ENCODE measurements at regions not wholly inside any gene's neighbourhood (a gene's known extent, or its start where the extent isn't known, plus 50 kb on each side); places are given as distances from the start of the nearest gene placed in this dataset.
A peak's percentile ranks its signal among the peaks of the same experiment; 100 is the strongest.

DNA sequence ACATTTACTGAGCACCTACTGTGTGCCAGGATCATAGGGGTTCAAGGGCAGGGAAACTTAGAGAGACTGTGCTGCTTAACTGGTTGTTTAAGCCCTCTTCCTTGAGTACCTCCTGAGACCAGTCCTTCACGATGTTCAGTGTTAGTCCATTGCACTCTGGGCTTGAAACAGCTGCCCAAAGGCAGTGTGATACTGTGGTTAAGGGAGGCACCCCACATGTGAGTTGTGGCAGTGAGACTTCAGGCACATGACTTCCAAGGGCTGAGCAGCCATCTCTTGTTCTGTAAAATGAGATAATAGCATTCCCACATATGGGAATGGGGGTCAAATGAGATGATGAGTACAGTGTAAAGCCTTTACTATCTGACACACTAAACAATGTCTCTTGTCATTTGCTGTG lies 75.1 kb downstream of the LINGO1 start:
- DNase-seq, result no peak

DNA sequence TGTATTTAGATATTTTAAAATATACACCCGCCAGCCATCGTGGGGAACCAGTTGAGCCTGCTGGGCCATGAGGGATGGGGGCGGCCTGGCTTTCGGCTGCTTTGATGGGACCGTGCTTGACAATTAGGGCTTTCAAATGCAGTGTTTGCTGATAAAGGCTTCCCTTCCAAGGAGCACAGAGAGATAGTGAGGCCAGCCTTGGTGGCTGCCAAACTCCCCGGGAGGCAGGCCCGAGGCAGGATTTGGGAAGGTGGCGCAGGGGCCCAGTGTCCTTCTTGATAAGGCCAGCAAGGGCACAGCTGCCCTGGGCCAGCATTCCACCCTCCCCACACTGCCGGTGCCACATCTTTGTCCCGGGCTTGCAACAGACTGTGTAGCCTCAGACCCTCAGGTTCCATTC lies 75.6 kb downstream of the LINGO1 start:
- DNase-seq, result no peak

DNA sequence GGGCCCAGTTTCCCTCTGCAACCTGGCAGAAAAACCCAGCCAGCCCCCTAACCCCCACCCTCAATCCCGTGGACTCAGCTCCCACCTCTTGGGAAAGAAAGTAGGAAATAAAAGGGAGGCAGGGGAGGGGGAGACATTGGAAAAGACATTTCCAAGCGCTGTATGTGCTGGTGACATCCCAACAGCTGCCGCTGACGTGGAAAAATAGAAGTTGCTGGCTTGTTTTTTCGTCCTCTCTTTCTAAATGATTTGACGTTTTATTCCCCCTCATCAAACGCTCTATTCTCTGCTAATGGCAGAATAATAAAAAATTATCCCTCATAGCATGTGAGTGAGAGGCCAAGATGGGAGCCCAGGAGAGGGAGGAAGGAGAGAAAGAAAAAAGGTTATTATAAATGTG lies 76.1 kb downstream of the LINGO1 start:
- no peak for DNase-seq

- DNase-seq, result no peak
Observed at GRCh38 chr15:77555232-77555631, 77.5 kb downstream of the LINGO1 start.

GRCh38 chr15:77554306-77555080 lies 78.2 kb downstream of the LINGO1 start:
- no peak for DNase-seq

GRCh38 chr15:77553695-77554094 lies 79.0 kb downstream of the LINGO1 start:
- no peak for DNase-seq

GRCh38 chr15:77553257-77553656 lies 79.5 kb downstream of the LINGO1 start:
- no peak for DNase-seq

GRCh38 chr15:77552066-77552465 lies 80.6 kb downstream of the LINGO1 start:
- no peak for DNase-seq

DNA sequence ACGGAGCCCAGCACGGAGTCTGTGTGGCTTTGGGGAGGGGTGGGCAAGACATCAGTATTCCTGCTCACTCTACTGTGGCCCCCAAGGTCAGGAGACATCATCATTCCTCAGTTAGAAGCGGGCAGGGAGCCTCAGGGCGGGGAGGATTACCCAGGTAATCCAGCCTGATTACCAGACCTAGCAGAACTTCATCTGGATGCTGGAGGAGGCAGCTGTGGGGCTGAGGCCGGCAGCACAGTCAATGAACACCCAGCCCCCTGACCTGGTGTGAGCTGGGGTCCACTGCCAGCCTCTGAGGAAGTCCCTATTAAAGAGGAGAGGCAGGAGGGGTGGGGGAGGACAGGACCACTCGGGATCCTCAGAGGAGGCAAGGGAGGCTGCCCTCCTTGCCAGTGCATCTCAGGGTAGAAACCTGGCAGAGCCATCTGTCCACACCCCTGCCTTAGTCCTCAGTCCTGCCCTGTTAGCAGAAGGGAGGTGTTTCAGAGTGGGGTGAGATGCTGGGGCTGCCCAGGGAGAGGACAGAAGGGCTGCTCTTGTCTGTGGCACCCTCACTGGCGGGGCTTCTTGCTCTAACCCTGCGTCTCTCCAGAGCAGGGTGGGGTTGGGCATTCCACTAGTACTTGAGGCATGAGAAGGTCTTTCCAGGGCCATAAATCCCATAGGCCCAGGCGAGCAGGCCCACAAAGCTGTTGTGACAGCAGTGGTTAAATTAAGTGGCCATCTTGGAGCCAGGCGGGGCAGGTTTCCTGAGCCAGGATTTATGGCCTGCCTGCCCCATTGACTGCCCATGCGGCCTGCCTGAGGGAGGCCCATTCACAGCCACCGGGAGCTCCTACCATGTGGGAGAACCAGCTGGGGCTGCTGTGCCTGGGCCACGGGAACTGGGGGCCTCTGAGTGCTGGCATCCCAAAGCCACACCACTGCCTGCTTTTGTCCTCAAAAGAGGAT lies 82.1 kb downstream of the LINGO1 start:
- DNase-seq, result no peak

DNA sequence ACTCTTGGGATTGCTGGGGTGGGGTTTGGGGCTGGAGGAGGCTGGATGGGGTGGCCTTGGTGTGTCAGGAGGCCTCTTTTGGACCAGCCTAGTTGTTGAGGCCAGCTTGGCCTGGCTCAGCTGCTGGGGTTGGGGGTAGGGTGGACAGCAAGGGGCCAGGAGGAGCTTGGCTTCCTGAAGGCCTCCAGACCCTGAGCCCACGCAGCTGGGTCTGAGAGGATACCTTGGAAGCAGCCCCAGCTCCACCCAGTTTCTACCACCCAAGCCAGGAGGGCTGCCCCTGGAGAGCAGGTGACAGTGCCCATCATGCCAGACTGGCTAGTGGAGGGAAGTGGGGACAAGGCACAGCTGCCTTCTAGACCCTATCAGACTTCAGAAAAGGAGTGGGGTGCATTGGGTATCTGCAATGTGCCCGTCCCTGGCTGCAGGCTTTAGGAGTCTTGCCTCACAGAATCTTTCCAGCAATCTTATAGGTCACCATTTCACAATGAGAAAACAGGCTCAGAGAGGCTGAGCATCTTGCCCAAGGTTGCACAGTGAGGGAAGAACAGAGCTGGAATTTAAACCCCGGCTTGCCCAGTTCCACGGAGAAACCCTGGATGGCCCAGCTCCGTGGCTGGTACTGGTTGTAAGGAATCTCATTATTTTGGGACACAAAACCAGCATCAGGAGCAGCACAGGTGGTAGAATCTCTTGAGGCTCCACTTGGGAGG lies 83.0 kb downstream of the LINGO1 start:
- DNase-seq, result no peak

GRCh38 chr15:77548589-77549557 lies 83.8 kb downstream of the LINGO1 start:
- no peak for DNase-seq

DNA sequence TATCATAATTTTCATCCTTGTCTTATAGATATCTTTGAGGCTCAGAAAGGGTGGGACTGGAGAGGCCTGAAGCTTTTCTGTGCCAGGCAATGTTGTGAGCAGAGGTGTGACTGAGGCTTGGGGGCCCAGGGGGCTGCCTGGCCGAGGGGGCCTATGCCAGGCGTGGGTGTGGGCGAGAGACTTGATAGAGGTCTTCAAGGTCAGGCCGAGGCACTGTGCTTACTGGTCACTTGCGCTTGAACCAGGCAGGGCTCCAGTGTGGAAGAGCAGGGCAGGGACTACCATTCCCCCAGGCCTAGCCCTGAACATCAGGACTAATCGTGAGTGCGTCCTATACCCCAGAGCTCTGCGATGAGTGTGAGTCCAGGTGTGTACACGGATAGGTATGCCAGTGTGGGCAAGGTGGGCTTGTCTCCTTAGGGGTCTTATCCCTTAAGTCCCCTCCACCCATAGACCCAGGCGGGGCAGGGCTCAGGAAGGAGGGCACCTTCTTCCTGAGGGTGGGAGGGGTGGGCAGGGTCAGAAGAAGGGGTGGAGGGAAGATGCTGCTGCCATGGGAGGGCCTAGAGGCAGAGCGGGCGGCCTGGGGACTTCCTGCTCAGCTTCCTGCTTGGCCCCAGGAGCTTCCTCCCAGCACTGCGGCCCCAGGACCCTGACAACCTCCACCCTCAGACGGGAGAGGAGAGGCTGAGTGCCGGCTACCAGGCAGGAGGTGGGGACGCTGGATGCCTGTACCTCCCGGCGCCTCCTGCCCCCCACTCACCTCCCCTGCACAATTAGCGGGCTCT lies 84.7 kb downstream of the LINGO1 start:
- no peak for DNase-seq

DNA sequence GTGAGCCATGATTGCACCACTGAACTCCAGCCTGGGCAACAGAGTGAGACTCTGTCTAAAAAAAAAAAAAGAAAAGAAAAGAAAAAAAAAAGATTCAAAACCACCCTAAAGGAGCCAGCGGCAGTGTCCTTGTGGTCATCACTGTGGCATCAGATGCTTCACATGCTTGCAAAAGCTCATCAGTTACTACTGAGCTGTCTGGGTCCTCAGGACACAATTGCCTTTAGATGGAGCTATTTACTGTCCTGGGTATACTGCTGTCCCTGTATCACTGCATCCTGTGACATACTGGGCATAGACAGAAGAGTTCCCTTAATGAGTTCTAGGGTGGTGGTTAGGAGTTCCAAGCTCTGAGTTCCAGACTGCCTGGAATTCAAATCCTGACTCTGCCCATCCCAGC lies 85.8 kb downstream of the LINGO1 start:
- no peak for DNase-seq

DNA sequence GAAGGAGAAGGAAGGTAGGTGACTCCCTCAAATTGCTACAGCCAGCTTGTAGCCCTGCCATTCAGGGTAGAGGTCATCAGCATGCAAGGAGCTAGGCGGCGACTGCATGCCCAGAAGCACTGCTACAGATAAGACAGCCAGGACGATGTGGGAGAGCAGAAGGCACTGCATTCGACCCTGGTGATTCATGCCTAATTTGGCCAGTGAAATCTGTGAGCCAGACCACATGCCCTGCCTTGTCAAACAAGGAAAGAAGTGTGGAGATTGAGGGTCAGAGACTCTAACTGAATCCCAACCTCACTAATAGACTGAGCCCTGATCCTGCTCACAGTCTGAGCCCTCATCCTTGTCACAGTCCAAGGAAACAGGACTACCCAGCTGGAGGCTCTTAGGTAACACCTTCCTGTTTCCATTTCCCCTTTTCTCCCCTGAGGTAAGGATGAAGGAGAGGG lies 86.6 kb downstream of the LINGO1 start:
- no peak for DNase-seq

GRCh38 chr15:77545058-77545457 lies 87.7 kb downstream of the LINGO1 start:
- no peak for DNase-seq

GRCh38 chr15:77544162-77544561 lies 88.5 kb downstream of the LINGO1 start:
- no peak for DNase-seq

DNA sequence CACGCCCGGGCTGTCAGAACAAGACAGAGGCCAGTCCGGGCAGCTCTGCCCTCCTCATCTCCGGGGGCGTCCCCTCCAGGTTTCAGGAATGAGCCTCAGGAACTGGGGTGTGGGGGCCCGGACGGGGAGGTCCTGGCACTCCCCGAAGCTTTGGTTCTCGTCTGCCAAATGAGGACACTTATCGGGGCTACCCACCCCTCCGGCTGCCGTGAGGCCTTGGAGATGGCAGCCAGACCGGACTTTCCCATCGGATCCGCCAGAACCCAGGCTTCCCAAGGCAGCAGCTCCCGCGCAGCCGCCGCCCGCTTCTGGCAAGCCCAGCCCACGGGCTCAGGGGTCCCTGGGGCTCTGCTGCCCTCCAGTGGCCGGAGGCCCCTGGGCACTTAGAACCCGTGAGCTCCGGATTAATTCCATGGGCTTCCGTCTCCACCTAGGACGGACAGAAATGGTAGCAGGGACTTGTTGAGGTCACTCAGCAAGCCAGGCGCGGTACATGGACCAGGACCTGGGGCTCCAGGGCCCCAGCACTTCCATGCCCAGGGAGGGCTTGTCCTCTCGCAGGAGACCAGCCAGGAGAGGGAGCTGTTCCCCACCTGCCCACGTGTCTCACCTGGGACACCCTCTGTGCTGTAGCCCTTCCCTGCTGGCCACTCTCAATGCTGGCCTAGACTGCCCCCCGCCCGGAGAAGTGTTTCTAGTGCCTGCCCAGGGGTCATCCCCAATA lies 89.4 kb downstream of the LINGO1 start:
- DNase-seq, result peak; percentile 72

- DNase-seq, result no peak
Observed at GRCh38 chr15:77542491-77543001, 90.2 kb downstream of the LINGO1 start.

- DNase-seq, result no peak
Observed at GRCh38 chr15:77541421-77542181, 91.1 kb downstream of the LINGO1 start.
